ENCODE measurements at regions not wholly inside any gene's neighbourhood (a gene's known extent, or its start where the extent isn't known, plus 50 kb on each side); places are given as distances from the start of the nearest gene placed in this dataset.
A peak's percentile ranks its signal among the peaks of the same experiment; 100 is the strongest.
"Not testable (repeated sequence)": the region's sequence is repeated elsewhere in the genome, so short reads cannot be mapped to it uniquely, and the experiment has no call there.

DNA sequence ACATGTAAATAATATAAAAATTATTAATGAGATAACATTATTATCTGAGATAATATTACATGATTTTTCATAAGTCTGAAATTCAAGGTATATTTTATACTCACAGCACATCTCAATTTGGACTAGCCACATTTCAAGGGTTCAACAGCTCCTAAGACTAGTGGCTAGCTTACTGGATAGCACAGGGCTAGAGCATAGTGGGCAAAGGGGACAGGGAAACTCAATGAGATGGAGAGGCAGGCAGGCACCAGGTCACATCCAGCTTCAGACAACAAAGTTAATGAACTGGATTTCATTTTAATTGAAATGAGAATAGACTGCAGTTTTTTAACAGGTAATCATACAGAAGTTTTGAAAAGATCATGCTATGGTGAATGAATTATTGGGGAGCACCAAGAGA is 137.4 kb downstream of the NBPF8 start:
- DNase-seq (ENCODE audit: low read depth) = not testable (repeated sequence)

DNA sequence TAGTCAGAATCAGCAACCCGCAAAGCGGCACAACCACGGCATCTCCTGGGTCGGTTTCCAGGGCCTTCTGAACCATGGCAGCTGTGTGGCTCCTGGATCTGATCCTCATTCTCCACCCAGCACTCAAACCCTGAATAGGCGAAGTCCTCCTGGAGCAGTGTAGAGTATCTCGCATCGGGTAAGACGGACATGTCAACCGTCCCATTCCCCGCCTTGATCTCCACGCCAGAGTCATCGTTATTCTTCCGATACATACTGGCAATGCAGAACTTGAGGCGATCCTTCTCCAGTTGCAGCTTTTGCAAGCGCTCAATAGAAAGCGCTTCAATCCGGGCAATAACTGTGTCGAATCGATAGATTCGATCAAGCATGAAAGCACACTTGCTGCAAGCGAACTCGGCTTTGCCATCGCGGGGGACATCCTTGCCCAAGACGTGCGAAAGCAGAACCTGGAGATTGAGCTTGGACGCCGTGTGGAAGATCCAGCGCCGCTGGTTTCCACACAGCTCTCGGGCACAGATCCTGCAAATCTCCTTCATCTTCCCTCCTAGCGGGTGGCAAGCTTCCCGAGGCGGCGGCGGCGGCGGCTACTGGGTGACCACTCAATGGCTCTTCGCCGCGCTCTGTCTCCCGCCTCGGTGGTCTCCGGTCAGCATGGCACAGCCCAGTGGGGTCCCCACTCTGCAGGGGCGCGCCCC is 142.9 kb downstream of the NBPF8 start:
- peak; percentile 30 for DNase-seq (ENCODE audit: low read depth)

DNA sequence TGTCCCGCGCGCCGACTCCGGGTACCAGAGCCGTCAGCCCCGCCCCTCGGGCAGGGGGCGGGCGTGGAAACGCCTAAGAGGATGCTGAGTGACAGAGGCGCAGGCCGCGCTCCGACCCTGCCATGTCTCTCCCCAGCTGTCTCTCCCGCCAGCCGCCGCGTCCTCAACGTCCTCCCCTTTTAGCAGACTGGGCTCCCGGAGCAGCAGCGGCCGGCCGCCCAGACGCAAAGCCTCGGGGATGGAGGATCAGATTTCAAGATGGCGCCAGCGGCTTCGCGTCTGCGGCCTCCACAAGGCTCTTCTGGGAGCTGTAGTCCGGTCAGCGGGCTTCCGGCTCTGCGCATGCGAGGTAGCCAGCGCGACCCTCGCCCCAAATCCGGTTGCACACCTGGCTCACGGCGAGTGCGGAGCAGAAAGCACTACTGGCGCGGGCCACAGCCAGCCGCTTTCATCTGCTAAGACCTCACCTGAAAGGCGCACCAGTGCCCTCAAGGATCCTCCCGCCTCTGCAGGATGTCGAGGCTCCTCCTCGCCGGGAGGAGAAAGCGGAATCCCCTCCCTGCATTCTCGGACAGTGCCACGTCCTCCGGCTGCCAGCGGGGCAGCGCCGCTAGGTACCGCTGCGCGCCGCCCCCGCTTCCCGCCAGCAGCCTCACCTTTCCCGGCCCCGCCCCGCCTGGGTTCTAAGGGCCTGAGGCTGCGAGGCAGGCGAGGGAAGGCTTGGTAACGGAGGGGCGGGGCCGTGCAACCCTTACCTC is 143.6 kb downstream of the NBPF8 start:
- peak; percentile 61 for DNase-seq (ENCODE audit: low read depth)

DNA sequence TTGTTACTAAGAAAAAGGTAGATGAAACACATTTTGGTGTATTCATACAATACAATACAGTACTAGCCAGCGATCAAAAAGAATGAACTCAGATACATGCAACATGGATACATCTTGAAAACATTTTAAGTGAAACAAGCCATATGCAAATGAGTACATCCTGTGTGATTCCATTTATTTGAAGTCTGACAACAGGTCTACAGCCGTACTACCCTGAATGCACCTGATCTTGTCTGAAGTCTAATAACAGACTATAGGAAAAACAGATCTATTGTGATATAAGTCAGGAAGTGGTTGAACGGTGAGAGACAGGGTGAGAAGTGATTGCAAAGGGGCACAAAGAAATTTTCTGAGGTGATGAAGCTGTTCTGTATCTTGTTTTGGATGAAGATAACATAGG is 146.9 kb downstream of the NBPF8 start:
- DNase-seq (ENCODE audit: low read depth) = not testable (repeated sequence)

DNA sequence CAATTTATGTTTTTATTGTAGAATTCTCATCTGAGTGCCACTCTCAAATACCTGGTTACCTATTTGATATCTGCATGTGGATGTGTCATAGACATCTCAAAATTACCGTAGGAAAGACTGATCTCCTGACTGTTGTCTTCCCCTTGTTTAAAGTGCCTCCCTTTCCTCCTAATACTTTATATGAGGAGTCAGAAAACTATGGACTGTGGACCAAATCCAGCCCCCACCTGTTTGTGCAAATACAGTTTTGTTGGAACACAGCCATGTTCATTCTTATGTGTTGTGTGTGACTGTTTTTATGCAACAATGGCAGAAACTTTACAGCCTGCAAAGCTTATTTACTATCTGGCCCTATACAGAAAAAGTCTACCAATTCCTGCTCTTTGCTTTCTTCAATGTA is 150.6 kb downstream of the NBPF8 start:
- DNase-seq (ENCODE audit: low read depth) = not testable (repeated sequence)

DNA sequence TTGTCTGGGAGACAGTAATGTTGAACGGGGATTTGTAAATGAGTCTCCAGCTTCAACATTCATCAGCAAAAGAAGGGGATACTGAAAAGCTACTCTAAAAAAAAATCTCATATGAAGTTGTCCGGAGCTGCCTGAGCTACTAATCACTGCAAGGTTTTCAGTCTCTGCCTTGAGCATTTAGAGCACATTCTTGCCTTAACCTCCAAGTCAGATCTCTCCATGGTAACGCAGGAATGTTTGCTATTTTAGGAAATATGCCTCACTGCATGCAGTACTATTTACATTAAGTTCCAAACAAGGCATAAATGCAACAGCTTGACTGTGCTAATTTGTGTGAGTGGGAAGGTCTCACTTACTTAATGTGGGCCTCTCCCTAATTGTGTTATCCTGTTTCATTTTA is 152.8 kb downstream of the NBPF8 start:
- not testable (repeated sequence) for DNase-seq (ENCODE audit: low read depth)

DNA sequence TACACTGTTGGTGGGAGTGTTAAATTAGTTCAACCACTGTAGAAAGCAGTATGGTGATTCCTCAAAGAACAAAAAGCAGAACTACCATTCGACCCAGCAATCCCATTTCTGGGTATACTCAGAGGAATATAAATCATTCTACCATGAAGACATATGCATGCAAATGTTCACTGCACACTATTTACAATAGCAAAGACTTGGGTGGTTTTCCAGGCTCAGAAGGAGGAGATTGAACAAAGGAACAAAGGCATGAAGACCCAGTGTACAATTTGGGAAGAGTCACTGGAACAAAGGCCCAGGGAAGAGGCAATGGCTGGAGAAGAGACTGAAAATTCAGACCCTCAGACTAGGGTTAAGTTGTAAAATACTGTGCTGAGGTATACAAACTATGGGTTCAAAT is 148.5 kb upstream of the NBPF26 start:
- DNase-seq (ENCODE audit: low read depth) = not testable (repeated sequence)

DNA sequence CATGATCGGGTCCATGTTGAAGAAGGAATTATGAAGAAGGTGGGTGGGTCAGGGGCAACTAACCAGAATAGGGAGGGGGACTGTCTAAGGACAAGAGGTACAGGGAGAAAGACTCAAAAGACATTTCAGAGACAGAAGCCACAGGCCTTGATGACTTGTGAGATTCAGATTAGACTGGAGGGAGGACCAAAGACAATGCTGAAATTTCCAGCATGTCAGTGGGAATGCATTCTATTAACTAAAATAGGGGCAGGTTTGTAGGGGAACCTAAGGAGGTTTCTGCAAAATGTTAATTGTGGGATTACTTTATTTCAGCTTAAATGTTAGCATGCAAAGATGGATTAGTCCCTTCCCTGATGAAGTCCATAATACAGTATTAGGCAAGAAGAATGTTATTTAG is 141.6 kb upstream of the NBPF26 start:
- not testable (repeated sequence) for DNase-seq (ENCODE audit: low read depth)

DNA sequence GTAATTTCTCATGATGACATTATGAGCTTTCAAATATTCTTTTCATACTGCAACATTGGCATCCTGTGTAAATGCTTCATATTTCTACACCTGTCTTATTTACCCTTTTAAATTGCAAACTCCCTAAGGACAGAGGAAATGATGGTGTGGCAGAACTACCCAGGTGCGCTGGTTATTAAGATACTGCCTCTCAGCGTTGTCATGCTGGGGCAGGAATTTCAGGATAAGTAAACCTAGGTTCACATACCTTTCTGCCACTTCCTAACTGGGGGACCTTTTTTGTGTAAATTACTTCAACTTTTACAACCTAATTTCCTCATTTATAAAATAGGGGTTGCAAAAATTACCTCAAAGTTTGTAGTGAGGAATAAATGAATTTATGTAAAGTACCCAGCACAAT is 137.7 kb upstream of the NBPF26 start:
- DNase-seq (ENCODE audit: low read depth) = not testable (repeated sequence)

DNA sequence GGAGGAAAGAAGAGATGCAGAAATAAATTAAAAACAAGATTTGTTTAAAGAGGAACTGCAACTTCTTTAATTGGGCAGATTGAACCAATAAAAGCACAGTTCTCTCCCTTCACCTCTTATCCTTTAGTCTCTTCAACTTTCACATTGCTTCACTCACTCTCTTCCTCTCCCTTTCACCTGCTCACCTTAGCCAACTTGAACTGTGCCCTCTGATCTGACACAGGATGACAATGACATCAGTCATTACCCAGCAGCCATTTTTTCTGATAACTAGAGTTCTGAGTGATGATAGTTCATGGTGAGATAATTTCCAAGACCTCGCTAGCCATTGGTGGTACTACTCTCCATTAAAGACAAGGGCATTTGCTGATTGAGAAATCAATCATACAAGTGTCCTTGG is 134.9 kb upstream of the NBPF26 start:
- DNase-seq (ENCODE audit: low read depth) = not testable (repeated sequence)

DNA sequence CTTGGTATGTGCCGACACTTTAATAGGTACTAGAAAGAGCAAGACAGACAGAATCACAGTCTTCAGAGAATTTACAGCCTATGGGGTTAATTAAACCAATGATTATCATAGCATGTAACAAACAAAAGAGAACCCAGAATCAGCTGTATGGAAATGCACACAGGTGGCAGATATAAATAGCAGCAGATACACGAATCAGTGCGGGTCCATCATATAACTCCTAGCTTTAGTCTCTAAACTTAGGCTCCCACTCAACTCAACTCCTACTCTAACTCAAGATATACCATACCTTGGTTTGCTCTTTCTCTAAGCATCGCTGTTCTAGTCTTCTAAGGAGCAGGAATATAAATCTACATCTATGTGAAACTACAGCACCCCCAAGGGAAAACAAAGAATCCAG is 132.0 kb upstream of the NBPF26 start:
- not testable (repeated sequence) for DNase-seq (ENCODE audit: low read depth)

DNA sequence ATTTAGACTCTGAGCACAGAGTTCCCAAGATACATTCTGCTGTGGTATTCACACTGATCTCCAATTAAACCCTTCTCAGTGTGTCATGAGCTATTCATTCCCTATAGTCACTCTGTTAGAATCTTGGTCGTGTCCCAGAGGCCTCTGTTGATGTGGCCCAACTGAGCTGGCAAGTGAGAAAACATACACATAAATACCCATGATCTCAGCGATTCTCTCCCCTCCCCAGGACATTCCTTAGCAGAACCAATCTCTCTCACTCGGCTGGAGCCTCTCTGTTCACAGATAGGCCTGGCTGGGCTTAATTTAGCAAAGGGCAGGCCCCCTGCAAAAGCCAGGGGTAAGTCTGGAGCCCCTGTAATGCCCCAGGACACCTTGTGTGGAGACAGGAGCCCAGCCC is 130.8 kb upstream of the NBPF26 start:
- not testable (repeated sequence) for DNase-seq (ENCODE audit: low read depth)

DNA sequence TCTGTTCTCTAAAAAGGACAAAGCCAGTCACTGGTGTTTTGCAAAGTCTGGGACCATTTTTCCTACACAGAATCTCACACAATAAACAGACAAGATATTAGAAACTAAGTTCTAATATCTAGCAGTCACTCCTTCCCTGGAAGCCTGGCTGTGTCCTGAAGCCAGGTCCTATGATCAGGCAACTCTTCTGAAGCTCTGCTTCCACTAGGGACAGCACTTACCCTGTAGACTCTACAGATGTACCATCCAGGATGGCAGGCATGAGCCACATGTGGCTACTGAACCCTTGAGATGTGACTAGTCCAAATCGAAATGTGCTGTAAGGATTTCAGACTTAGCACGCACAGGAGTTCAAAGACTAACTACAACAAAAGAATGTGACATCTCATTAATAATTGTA is 130.1 kb upstream of the NBPF26 start:
- DNase-seq (ENCODE audit: low read depth) = not testable (repeated sequence)

DNA sequence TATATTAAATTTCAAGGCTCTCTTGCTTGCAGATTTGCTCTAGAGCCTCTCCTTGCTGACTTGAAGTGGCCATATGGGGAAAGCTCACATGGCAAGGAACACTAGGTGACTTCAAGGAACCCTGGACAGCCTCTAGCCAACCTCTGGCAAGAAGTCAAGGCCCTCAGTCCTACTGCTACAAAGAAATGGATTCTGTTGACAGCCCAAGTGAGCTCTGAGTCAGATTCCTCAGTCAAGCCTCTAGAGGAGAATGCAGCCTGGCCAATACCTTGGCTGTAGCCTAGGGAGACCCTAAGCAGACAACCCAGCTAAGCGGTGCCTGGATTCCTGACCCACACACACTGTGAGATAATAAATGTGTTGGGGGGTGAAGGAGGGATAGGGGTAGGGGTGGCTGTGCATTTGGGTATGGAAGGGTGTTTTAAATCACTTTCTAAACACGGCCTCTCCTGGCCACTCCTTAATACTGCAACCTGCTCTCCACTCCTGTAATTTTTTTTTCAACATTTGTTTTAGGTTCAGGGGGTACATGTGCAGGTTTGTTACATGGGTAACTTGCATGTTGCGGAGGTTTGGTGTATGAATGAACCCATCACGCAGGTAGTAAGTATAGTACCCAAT is 125.3 kb upstream of the NBPF26 start:
- DNase-seq (ENCODE audit: low read depth) = not testable (repeated sequence)

DNA sequence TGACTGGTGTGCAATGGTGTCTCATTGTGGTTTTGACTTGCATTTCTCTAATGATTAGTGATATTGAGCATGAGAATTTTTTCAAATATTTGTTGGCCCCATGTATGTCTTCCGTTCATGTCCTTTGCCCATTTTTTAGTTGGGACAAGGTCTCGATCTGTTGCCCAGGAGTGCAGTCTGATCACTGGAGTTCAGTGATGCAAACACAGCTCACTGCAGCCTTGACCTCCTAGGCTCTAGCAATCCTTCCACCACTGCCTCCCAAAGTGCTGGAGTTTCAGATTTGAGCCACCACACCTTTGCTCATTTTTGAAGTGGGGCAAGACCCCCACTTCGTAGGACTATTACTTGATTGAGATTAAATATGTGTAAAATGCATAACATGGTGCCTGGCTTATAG is 124.2 kb upstream of the NBPF26 start:
- DNase-seq (ENCODE audit: low read depth) = not testable (repeated sequence)

DNA sequence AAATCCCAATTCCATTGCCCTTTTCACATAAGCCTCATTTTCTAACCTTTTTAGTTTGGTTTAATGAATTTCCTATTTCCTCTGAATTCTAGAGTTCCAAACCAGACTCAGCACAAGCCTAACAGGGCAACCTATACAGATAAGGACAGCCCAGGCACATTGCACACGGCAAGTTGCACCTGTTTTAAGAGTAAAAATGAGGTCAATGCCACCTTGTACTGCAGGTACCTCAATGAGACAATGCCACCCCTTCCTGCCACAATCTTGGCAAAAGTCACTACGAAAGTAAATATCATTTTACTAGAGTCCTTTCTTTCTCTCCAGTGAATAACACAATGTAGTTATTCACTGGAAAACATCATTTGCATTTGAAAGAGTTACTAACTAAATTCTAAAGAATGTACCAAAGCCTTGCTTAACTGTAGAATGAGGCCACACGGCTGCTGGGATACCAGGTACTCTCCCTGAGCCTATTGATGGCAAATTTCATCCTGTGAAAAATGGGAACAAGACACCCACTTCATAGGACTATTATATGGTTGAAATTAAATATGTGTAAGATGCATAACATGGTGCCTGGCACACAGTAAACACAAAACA is 123.2 kb upstream of the NBPF26 start:
- not testable (repeated sequence) for DNase-seq (ENCODE audit: low read depth)

DNA sequence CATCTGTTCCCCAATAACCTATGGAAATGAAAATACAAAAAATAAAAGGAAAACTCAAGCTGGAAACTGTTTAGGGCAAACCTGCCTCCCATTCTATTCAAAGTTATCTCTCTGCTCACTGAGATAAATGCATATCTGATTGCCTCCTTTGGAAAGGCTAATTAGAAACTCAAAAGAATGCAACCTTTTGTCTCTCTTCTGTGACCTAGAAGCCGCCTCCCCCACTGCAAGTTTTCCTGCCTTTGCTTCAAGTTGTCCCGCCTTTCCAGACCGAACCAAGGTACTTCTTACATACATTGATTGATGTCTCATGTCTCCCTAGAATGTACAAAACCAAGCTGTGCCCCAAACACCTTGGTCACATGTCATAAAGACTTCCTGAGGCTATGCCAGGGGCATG is 115.9 kb upstream of the NBPF26 start:
- DNase-seq (ENCODE audit: low read depth) = not testable (repeated sequence)

DNA sequence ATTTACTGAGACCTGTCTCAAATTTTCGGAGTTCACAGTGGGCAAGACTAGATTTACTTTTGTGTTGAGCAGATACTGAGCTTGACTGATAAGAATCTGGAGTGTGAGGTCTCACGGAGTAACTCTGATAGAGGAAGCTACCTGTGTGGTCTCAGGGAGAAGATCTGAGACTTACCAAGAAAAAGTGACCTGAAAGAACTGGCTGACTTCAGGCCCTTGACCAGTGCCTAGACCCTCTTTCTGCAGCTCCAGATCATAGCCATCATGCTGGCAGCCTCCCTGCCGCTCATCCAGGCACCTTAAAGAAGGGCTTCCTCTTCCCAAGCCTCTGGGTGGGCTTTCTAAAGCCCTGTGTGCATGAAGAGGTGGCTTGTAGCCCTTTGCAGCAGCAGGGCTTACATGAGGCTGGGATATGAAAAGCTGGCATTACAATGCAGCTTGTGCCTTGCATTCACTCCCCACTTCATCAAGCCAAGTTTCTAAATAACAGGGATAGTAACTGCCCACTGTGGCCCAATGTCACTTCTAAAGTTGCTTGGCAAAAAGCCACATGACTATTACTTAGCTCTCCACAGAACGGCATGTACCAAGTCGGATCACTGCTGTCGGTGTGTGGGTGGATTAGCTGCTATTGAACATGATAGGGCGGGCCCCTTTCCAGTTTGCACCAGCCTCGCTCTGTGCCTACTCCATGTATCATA is 115.3 kb upstream of the NBPF26 start:
- not testable (repeated sequence) for DNase-seq (ENCODE audit: low read depth)

DNA sequence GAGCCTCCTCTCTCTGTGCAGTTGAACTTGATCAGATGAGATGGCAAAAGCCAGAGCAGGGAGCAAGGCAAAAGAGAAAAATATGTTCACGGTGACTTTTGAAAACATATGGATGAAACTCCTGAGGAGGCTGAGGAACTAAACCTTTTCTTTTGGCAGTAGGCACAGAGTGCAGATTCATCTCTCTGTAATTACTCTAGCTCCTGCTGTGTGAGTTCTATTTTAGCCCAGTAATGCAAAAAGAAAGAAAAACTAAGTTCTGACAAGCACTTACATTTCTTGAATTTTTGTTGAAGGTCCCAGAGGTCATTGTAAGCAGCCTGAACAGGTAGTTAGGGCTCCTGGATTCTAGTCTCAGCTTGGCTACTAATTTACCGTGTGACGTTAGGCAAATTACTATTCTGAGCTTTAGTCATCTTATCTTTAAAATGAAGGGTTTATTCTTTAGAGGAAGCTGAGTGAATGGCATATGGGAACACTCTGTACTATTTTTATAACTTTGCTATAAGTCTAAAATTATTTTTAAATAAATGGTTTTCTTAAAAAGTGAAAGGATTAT is 114.7 kb upstream of the NBPF26 start:
- not testable (repeated sequence) for DNase-seq (ENCODE audit: low read depth)

DNA sequence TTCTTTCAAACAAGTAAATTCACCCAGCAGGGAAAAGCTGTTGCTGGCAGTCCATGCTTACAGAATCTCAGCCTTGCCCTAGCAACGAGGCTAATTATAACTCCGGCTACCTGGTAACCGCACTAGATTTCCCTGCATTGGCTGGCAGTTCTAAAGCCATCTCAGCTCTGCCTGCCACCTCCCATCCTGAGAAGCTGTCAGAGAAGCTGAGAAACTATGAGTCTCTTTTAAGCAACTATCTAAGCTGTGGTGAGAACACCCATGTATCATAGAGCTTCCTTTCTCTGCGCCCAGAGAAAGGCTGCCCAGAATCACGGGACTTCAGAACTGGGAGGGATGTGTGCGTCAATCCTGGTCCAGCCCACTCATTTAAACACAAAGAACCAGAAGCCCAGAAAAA is 113.9 kb upstream of the NBPF26 start:
- not testable (repeated sequence) for DNase-seq (ENCODE audit: low read depth)

DNA sequence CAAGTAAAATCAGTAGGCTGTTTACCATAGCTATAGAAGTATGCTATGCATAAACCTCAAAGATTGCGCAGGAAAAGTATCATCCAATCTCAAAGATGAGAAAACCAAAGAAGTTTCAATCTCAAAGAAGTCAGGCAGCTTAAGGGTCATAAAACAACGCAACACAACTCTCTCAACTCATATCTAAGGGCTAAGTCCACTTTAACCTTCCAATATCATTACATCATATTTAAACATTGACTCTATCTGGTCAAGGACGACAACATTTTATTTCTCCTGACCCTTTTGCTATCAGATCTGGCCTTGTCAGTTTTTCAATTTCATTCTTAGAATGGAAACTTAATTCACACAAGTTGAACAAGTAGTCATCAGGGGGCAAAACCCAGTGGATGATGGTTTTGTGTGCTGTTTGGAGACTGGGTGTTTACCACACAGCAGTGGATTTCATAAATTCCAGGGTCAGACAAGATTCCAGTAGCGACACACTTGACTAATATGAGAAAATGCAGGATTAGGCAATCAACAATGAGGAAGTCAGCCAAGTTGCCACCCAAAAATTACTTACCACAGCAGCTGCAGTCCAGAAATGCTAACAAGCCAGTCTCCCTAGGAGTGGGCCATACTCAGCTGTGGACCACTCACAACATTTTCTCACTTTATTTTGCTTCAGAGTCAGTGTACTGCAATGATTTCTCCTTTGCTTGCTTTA is 108.7 kb upstream of the NBPF26 start:
- DNase-seq (ENCODE audit: low read depth) = not testable (repeated sequence)

Data from iris pigment epithelial cell (primary cell).